ENCODE measurements at regions not wholly inside any gene's neighbourhood (a gene's known extent, or its start where the extent isn't known, plus 50 kb on each side); places are given as distances from the start of the nearest gene placed in this dataset.

DNA sequence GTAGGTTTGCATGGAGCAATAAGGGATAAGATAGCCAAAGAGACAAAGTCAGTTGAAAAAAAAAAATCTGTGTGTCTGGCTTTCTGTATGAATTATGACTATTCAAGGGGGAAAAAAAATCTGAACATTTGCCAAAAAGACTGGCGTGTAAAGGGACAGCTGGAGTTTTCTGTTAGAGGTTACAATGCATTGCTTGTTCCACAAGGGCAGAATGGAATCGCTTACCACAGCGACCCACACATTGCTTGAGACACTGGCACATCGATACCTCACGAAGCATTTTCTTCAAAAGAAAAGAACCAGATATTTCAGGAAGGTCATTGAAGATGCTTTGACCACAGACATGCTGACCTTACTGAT, 327.8 kb downstream of the TMEM167A start:
- TF ChIP-seq EZH2 (IDR thresholded peaks at IDR 0.05; ENCODE audit: low read depth, low read length, severe bottlenecking) (no peak), SRF (IDR thresholded peaks at IDR 0.05; ENCODE audit: low read depth, low read length) (no peak), GABPA (IDR thresholded peaks at IDR 0.05; ENCODE audit: borderline replicate concordance, insufficient read depth, low read length) (no peak), SIX5 (IDR thresholded peaks at IDR 0.05; ENCODE audit: low read depth, low read length) (no peak), POLR2A (IDR thresholded peaks at IDR 0.05; ENCODE audit: control extremely low read depth in 1 of 2, low read depth in 2 of 2, low read length in 2 of 2) (no peak), SP1 (IDR thresholded peaks at IDR 0.05; ENCODE audit: low read depth, low read length) (no peak), NRF1 (IDR thresholded peaks at IDR 0.05; ENCODE audit: low read depth, low read length) (no peak), RNF2 (IDR thresholded peaks at IDR 0.05; ENCODE audit: borderline replicate concordance, low read depth, low read length, missing control alignments, poor library complexity, severe bottlenecking) (no peak), GTF2F1 (IDR thresholded peaks at IDR 0.05; ENCODE audit: borderline replicate concordance, low read depth, low read length) (no peak), CREB1 (IDR thresholded peaks at IDR 0.05) (no peak)
- TF ChIP-seq, protein P1, sequence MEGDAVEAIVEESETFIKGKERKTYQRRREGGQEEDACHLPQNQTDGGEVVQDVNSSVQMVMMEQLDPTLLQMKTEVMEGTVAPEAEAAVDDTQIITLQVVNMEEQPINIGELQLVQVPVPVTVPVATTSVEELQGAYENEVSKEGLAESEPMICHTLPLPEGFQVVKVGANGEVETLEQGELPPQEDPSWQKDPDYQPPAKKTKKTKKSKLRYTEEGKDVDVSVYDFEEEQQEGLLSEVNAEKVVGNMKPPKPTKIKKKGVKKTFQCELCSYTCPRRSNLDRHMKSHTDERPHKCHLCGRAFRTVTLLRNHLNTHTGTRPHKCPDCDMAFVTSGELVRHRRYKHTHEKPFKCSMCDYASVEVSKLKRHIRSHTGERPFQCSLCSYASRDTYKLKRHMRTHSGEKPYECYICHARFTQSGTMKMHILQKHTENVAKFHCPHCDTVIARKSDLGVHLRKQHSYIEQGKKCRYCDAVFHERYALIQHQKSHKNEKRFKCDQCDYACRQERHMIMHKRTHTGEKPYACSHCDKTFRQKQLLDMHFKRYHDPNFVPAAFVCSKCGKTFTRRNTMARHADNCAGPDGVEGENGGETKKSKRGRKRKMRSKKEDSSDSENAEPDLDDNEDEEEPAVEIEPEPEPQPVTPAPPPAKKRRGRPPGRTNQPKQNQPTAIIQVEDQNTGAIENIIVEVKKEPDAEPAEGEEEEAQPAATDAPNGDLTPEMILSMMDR (IDR thresholded peaks at IDR 0.05; ENCODE audit: control extremely low read depth in 1 of 3, insufficient read depth in 1 of 3, low read depth in 1 of 3, low read length in 3 of 3), result no peak

All from H1 (cell line).